ENCODE measurements at regions not wholly inside any gene's neighbourhood (a gene's known extent, or its start where the extent isn't known, plus 50 kb on each side); places are given as distances from the start of the nearest gene placed in this dataset.

DNA sequence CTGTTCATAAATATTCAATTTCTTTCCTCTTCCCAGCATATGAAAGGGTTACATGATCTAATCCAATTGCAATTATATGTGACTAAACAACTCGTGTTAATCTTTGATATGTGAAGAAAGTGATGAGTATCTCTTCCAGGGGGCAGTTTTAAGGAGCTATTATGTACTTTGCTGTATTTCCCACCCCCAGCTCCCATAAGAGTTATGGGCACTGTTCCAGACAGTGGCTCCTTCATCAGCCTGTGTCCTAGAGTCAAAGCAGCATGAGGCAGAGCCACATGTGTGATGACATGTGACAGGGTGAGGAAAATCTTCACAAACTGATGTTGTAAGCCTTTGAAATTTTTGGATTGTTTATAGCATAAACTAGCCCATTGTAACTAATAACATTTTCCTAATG lies 315.4 kb downstream of the DIPK2A start:
- peaks cover 2% of the 10 kb centered on the region for H3K27me3 Mint-ChIP-seq (ENCODE audit: unreplicated experiment)
- peaks cover 3% of the 10 kb centered on the region for H3K9me3 Mint-ChIP-seq (ENCODE audit: unreplicated experiment)
- H3K4me3 Mint-ChIP-seq (ENCODE audit: unreplicated experiment), result no peak overlapping the region
- no peaks in the 10 kb centered on the region for H3K36me3 Mint-ChIP-seq (ENCODE audit: unreplicated experiment)
- no peaks in the 10 kb centered on the region for H3K4me1 Mint-ChIP-seq (ENCODE audit: low read depth, unreplicated experiment)
- no peak overlapping the region for H3K27ac Mint-ChIP-seq (ENCODE audit: unreplicated experiment)
- DNase-seq, result no peak
- TF ChIP-seq, protein P1, sequence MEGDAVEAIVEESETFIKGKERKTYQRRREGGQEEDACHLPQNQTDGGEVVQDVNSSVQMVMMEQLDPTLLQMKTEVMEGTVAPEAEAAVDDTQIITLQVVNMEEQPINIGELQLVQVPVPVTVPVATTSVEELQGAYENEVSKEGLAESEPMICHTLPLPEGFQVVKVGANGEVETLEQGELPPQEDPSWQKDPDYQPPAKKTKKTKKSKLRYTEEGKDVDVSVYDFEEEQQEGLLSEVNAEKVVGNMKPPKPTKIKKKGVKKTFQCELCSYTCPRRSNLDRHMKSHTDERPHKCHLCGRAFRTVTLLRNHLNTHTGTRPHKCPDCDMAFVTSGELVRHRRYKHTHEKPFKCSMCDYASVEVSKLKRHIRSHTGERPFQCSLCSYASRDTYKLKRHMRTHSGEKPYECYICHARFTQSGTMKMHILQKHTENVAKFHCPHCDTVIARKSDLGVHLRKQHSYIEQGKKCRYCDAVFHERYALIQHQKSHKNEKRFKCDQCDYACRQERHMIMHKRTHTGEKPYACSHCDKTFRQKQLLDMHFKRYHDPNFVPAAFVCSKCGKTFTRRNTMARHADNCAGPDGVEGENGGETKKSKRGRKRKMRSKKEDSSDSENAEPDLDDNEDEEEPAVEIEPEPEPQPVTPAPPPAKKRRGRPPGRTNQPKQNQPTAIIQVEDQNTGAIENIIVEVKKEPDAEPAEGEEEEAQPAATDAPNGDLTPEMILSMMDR (IDR thresholded peaks at IDR 0.05; ENCODE audit: partially characterized antibody, unreplicated experiment), result no peak

DNA sequence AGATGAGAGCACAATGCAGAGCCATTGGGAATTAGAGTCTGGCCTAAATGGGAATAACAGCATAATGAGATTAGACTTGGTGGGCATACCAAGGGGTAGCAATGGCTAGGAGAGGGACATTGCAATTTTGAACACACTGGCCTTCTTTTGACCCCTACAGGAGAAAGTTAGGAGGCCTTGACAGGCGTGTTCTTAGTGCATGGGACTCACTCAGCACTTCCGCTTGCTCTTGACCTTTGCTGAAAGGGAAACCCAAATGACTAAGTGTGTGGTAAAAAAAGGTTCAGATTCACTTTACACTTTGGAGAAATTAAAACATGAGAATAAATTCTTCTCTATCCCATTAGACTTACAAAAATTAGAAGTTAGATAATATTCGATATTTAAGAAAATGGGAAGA lies 317.4 kb downstream of the DIPK2A start:
- DNase-seq, result no peak
- H3K36me3 Mint-ChIP-seq (ENCODE audit: unreplicated experiment), result peaks cover 4% of the 10 kb centered on the region
- peaks cover 2% of the 10 kb centered on the region for H3K27me3 Mint-ChIP-seq (ENCODE audit: unreplicated experiment)
- no peaks in the 10 kb centered on the region for H3K4me1 Mint-ChIP-seq (ENCODE audit: low read depth, unreplicated experiment)
- TF ChIP-seq, protein P1 (IDR thresholded peaks at IDR 0.05; ENCODE audit: partially characterized antibody, unreplicated experiment), result no peak
- no peak overlapping the region for H3K27ac Mint-ChIP-seq (ENCODE audit: unreplicated experiment)
- peaks cover 3% of the 10 kb centered on the region for H3K9me3 Mint-ChIP-seq (ENCODE audit: unreplicated experiment)
- H3K4me3 Mint-ChIP-seq (ENCODE audit: unreplicated experiment), result no peak overlapping the region

DNA sequence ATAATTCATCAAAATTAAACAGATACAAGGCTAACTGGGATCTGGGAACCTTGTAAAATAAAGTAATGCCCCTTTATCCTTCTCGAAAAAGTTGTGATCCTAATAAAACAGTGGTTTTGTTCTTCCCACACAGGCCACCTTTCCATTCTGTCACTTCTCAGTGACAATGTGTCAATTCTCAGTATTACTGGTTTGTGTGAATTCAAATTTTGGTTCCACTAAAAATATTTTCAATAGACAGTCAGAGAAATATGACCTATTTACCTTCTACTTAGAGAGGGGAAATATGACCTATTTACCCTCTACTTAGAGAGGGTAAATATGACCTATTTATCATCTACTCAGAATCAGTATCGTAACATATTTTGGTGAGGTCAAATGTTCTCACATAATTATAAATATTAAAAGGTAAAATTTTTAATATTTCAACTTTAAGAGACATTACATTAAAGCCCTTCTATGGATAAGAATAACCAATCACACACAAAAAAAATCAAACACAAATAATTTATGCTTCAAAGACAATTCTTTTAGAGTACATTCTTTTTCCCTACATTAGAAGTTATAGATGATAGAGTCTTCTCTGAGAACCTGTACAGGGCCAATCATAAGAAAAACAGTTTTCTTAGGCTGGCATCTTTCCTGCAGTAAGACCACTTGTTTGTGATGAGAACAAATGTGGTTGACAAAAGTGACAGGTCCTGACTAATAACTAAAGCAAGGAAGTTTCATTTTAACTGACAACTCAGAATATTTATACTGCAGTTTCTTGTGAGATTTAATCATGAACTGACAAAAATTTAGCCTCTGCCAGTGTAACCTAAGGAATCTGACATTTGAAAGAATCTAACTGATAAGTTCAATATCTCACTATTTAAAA lies 323.3 kb downstream of the DIPK2A start:
- Mint-ChIP-seq H3K27ac (ENCODE audit: unreplicated experiment) (no peak overlapping the region), H3K36me3 (ENCODE audit: unreplicated experiment) (peaks cover 4% of the 10 kb centered on the region), H3K9me3 (ENCODE audit: unreplicated experiment) (no peaks in the 10 kb centered on the region), H3K27me3 (ENCODE audit: unreplicated experiment) (no peaks in the 10 kb centered on the region), H3K4me1 (ENCODE audit: low read depth, unreplicated experiment) (no peaks in the 10 kb centered on the region), H3K4me3 (ENCODE audit: unreplicated experiment) (no peak overlapping the region)
- no peak for DNase-seq
- TF ChIP-seq, protein P1 (IDR thresholded peaks at IDR 0.05; ENCODE audit: partially characterized antibody, unreplicated experiment), result no peak

DNA sequence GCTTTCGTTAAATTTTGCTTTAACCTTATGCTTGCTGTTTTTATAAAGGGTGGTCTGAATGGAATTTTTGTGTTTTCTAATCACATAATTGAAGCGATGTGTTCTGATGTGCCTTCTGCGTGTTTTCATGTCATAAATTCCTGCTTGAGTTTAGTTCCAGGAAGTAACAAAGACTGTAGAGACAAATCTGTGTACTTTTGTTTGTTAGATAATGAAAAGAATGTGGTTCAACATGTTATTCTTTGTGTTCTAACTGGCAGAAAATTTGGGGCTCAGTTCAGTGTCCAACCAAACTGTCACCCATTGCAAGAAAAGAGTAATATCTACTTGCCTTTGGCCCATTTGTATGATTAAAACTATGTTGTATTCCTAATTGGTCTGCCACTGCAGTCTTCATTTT lies 324.0 kb downstream of the DIPK2A start:
- TF ChIP-seq, protein P1 (IDR thresholded peaks at IDR 0.05; ENCODE audit: partially characterized antibody, unreplicated experiment), result no peak
- H3K4me3 Mint-ChIP-seq (ENCODE audit: unreplicated experiment), result no peak overlapping the region
- no peak for DNase-seq
- no peaks in the 10 kb centered on the region for H3K9me3 Mint-ChIP-seq (ENCODE audit: unreplicated experiment)
- H3K27me3 Mint-ChIP-seq (ENCODE audit: unreplicated experiment), result no peaks in the 10 kb centered on the region
- no peaks in the 10 kb centered on the region for H3K4me1 Mint-ChIP-seq (ENCODE audit: low read depth, unreplicated experiment)
- H3K36me3 Mint-ChIP-seq (ENCODE audit: unreplicated experiment), result peaks cover 4% of the 10 kb centered on the region
- H3K27ac Mint-ChIP-seq (ENCODE audit: unreplicated experiment), result no peak overlapping the region

DNA sequence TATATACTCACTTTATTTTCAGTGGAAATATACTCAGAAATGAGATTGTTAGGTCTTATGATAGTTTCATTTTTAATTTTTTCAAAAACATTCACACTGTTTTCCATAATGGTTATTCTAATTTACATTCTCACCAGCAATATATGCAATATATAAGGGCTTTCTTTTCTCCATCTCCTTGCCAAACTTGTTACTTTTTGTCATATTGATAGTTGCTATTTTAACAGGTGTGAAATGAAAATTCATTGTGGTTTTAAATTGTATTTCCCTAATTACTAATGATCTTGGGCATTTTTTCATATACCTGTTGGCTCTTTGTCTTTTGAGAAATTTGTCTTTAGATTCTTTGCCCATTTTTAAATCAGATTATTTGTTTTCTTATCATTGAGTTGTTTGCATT lies 325.2 kb downstream of the DIPK2A start:
- Mint-ChIP-seq H3K27me3 (ENCODE audit: unreplicated experiment) (no peaks in the 10 kb centered on the region), H3K36me3 (ENCODE audit: unreplicated experiment) (peaks cover 4% of the 10 kb centered on the region), H3K9me3 (ENCODE audit: unreplicated experiment) (no peaks in the 10 kb centered on the region), H3K4me3 (ENCODE audit: unreplicated experiment) (no peak overlapping the region), H3K4me1 (ENCODE audit: low read depth, unreplicated experiment) (no peaks in the 10 kb centered on the region), H3K27ac (ENCODE audit: unreplicated experiment) (no peak overlapping the region)
- DNase-seq, result no peak
- TF ChIP-seq, protein P1 (IDR thresholded peaks at IDR 0.05; ENCODE audit: partially characterized antibody, unreplicated experiment), result no peak

All from glutamatergic neuron (in vitro differentiated cells).